Kasumi-1 (cell line): ENCODE measurements at regions not wholly inside any gene's neighbourhood (a gene's known extent, or its start where the extent isn't known, plus 50 kb on each side); places are given as distances from the start of the nearest gene placed in this dataset.
"Not testable (repeated sequence)": the region's sequence is repeated elsewhere in the genome, so short reads cannot be mapped to it uniquely, and the experiment has no call there.

Experiments
- DNase-seq, 2 experiments: peaks; one replicate each; lab custom pipeline; 2025; lab: John Stamatoyannopoulos, UW

- DNase-seq: not testable (repeated sequence)
Observed at GRCh38 chrX:42157923-42158322, 234.6 kb upstream of the CASK start.

- peak; percentile 0 to 1 for DNase-seq
Observed at GRCh38 chrX:42151808-42152207, 228.5 kb upstream of the CASK start.

GRCh38 chrX:42149765-42150164, 226.4 kb upstream of the CASK start:
- DNase-seq: no peak

GRCh38 chrX:42149281-42149680, 225.9 kb upstream of the CASK start:
- no peak for DNase-seq

GRCh38 chrX:42143866-42144592, 220.7 kb upstream of the CASK start:
- no peak for DNase-seq

- no peak for DNase-seq
Observed at GRCh38 chrX:42140320-42140719, 217.0 kb upstream of the CASK start.

GRCh38 chrX:42135583-42136228, 212.4 kb upstream of the CASK start:
- no peak for DNase-seq

GRCh38 chrX:42131856-42132255, 208.5 kb upstream of the CASK start:
- DNase-seq: no peak

GRCh38 chrX:42129022-42129940, 205.9 kb upstream of the CASK start:
- no peak for DNase-seq

GRCh38 chrX:42128587-42128986, 205.2 kb upstream of the CASK start:
- no peak for DNase-seq

GRCh38 chrX:42128020-42128419, 204.7 kb upstream of the CASK start:
- DNase-seq: no peak

- DNase-seq: no peak
Observed at GRCh38 chrX:42127563-42127962, 204.2 kb upstream of the CASK start.

GRCh38 chrX:42123369-42123768, 200.0 kb upstream of the CASK start:
- DNase-seq: no peak

- DNase-seq: no peak
Observed at GRCh38 chrX:42119076-42119475, 195.7 kb upstream of the CASK start.

GRCh38 chrX:42117318-42117717, 194.0 kb upstream of the CASK start:
- DNase-seq: no peak

GRCh38 chrX:42109428-42109827, 186.1 kb upstream of the CASK start:
- no peak for DNase-seq

GRCh38 chrX:42107495-42108488, 184.4 kb upstream of the CASK start:
- no peak for DNase-seq

GRCh38 chrX:42106556-42106955, 183.2 kb upstream of the CASK start:
- no peak for DNase-seq

- no peak for DNase-seq
Observed at GRCh38 chrX:42102586-42103282, 179.4 kb upstream of the CASK start.

GRCh38 chrX:42098900-42099299, 175.5 kb upstream of the CASK start:
- no peak for DNase-seq

GRCh38 chrX:42097486-42097885, 174.1 kb upstream of the CASK start:
- no peak for DNase-seq
